HG02870 (cell line): ENCODE measurements at regions not wholly inside any gene's neighbourhood (a gene's known extent, or its start where the extent isn't known, plus 50 kb on each side); places are given as distances from the start of the nearest gene placed in this dataset.
"Not testable (repeated sequence)": the region's sequence is repeated elsewhere in the genome, so short reads cannot be mapped to it uniquely, and the experiment has no call there.

Experiments
- ATAC-seq: cut with Tn5 transposase; IDR thresholded peaks from one replicate; pipeline ENCODE4 v1.9.1; 2021; ENCODE audit warnings: mild to moderate bottlenecking, moderate library complexity; ENCODE audit not compliant: unreplicated experiment

DNA sequence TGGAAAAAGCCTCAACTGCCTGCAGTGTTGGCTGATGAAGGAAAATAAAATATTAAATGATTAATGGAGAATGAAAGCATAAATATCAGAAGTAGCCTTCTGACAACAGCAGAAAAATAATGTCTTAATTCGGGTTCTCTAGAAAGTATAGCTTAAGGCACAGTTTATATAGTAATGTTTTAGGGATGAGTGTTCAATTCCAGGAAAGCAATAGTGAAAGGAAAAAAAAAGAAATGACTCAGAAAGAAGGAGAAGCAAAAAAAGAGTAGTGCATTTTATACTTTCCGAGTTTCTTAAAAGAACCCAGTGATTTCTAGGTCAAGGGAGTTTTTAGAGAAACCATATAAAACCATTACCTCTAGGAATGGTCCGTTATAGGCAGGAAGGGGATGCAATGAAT, 137.3 kb downstream of the HTR1B start:
- ATAC-seq: no peak

DNA sequence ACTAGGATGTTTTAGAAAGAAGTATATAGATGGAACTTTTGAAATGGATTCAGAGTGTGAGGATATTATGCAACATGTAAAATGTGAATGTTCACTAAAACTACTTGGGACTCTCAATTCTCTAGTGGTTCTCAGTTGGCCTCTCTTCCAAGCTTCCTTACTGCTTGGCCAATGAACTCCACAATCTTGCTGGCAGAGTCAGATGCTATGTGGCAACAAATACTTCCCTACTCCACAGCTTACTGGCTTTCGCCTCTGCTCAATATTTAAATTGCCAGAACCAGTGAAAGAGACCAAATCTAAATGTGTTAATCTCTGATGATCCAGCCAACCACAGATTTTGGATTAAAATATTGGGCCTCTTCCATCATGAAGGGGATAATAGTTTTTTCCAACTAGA, 138.4 kb downstream of the HTR1B start:
- no peak for ATAC-seq

DNA sequence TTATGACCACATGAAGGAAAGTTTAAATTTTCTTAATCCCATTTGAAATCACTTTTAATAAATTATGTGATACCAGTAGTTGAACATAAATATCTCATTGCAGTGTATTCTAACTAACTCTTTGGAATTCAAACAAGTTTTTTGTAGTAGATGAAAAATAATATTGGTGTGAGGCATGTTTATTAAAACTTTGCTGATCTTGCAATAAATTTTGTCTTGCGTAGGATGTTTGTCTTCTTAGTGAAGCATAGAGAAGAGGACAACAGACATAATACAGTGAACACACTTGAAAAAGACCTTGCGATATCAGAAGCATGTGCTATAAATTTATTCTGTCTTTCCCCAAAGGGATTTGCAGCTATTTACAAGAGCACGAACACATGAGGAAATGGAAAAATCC, 140.7 kb downstream of the HTR1B start:
- ATAC-seq: no peak

DNA sequence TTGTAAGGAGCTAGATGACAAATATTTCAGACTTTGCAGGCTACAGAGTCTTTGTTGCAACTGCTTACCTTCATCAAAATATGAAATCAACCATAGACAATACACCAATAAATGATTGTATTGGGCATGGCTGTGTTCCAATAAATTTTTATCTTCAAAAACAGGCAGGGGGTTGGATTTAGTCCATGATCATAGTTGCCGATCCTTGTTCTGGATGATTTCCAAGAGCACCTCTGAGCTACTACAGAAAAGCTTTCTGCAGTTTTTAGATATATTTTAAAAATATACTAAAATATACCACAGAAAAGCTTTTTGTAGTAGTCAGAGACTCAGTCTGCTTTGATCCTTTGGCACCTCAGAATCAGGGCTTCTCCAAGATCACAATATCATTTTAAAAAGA, 145.0 kb downstream of the HTR1B start:
- ATAC-seq: no peak

DNA sequence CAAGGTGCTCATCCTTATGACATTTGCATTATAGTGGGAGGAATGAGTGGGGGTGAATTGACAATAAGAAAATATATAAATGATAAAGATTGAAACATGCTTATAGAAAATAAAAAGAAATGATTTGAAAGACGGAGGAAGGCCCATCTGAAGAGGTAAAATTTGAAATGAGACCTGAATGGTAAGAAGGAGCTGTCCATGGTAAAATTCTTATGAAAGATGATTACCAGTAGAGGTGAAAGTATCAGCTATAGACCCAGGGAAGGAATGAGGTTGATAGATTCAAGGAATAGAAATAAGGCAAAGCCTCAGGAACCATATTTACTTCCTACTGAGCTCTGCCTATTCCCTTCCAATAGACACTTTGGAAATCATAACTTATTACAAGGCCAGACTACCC, 149.7 kb downstream of the HTR1B start:
- ATAC-seq: no peak

DNA sequence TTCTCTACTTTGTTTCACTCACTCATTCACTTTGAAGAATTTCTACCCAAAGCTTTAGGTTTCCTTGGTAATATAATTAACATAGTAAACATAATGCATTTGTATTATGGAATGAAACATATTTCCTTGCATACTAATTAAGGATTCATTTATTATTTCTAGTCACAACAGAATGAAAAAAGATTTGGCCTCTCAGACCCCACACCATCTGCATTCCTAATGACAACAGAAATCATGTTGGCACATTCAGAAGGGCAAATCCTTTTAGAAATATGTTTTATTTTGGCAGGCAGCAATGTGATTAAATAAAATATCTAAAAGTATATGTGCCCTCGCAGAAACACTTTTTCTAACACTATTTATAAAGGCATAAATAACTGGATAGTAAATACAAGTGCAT, 163.4 kb downstream of the HTR1B start:
- ATAC-seq: no peak

DNA sequence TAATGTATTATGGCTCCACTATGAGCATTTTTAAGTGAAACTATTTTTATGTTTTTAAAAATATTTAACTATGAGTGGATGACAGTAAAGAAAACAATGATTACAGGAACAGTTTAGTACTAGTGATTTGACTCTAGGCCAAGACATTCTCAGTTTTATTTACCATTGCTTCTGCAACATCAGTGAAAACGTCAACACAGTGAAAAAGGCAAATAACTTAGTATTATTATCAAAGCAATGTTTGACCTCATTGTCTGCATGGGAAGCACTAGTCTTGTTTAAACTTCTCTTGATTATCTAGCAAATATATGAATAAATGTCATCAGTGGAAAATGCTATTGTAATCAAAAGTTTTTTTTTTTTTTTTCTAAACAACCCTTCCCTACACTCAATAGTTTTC, 165.0 kb downstream of the HTR1B start:
- no peak for ATAC-seq

DNA sequence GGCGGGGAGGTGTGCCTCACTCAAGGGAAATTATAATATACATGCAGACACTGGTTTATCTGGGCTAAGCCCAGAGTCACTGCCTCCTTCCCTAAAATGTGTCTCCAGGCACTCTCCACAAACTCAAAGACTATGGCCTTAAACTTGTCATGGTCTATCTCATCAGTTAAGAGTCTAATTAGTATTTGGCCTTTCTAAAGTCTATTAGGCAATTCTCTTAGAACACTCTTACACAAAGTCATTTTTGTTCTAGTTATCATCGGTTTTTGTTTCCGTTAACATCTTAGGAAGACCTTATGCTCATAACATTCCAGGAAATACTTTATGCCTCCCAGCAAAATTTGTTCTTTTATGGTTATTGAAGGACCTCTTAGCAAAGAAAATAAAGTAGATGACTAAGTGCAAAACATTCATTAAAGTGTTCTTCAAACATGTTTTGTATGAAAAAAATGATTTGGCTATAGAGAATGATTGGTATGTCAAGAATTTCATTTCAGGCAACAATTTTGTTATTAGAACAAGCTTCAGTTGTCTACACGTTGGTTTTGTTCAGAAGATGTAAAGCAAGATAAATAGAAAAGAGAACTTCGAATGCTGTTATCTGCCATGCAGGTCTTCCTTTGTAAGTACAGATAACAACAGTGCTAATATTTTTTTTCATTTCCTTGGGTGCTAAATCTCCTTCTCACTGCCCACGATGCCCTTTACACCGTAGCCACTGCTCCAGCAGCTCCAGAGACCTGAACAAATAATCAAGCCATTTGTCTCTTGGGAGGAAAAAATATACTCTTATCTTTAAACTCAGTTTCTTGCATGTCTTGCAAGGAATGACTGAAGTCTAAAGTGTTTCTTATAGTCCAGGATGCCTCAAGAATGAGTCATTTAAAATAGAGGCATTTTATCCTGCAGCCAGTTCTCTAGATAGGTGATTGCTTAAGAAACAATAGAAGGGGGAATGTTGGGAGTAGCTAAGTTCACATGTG, 170.4 kb downstream of the HTR1B start:
- ATAC-seq: no peak

DNA sequence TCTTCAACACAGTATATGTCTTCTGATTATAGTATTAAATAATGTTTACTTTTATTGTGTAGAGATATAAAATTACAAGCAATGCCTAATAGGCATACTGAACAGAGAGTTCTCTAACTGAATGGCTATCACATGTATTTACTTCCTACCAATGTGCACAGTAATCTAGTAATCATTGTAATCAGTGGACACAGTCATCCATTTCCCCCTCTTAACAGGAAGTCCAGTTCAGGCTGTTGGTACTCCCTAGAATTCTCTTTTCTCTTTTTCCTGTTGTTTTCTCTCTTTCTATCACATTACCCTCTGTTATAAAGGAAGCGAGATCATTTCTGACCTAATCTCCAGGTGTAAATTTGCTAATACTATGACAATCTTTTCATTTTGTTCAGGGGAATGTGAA, 172.5 kb downstream of the HTR1B start:
- ATAC-seq: no peak

DNA sequence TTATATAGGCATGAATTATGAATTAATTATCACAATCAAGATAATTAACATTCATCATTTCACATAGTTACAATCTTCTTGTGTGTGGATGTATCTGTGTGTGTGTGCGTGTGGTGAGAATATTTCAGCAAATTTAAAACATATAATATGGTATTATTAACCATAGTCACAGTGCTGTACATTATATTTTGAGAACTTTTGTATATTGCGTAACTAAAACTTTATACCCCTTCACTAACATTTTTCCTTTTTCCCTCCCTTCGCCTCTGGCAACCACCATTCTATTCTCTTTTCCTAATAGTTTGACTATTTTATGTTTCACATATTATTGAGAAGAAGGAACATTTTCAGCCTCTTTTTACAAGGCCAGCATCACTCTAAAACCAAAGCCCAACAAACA, 176.8 kb downstream of the HTR1B start:
- no peak for ATAC-seq

DNA sequence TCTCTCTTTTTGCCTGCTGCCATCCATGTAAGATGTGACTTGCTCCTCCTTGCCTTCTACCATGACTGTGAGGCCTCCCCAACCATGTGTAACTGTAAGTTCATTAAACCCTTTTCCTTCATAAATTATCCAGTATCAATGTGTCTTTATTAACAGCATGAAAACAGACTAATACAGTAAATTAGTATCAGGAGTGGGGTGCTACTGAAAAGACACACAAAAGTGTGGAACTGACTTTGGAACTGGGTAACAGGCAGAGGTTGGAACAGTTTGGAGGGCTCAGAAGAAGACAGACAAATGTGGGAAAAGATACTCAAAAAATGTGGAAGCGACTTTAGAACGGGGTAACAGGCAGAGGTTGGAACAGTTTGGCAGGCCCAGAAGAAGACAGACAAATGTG, 189.4 kb downstream of the HTR1B start:
- ATAC-seq: no peak

DNA sequence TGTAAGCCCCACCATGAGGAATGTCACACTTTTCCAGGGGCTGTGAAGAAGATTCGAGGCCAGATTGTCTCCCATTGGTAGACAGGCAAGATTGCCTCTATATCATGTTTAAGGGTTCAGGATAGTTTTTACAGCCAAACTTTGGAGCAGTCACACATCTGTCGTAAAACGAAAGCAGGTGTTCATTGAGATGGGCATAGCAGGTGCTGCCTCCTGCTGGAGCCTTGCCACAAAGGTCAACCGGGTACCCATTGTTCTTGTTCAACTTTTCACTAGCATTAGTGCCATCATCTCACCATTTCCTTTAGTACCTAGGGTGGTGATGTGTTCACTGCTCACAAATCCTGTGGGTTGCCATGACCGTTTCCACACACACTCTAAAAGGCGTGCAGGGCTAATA, 198.3 kb downstream of the HTR1B start:
- no peak for ATAC-seq

DNA sequence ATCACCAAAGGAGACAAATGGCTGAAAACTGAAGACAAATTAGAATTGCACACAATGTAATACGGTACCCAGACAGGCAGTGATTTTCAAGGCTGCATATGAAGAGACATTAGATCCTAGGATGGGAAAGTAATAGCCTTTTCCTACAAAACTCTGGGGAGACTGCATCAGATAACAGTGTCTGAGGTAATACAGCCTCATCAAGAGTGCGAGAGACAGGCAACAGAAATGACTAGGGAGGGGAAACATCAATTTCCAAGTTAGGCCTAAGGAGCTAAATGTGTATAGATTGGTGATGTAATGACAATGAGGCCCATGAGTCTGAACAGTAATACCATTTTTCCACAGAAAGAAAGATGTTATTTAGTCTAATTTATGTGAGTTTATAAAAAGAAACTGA, 200.3 kb downstream of the HTR1B start:
- ATAC-seq: no peak

DNA sequence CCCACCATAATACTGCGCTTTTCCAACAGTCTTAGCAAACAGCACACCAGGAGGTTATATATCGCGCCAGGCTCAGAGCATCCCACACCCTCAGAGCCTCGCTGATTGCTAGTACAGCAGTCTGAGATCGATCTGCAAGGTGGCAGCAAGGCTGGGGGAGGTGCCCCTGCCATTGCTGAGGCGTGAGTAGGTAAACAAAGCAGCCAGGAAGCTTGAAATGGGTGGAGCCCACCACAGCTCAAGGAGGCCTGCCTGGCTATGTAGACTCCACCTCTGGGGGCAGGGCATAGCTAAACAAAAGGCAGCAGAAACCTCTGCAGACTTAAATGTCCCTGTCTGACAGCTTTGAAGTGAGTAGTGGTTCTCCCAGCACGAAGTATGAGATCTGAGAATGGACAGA, 211.5 kb downstream of the HTR1B start:
- ATAC-seq: not testable (repeated sequence)

DNA sequence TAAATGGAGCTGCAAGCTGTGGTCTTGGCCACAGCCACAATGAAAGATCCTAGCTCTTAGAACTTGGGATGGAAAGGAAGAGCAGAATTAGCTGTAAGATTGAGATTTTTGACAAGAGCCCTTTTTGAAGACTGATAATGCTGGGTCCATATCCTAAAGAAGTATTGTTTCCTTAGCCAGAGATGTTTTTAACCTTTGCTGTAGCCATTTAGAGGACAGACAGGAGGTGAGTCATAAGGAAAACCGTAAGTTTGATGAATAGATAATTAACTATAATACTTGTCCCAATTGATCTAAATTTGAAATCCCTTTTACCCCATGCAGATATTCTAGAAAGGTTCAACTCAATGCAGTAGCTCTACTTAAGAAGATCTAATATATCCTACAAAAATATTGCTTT, 213.7 kb downstream of the HTR1B start:
- no peak for ATAC-seq

DNA sequence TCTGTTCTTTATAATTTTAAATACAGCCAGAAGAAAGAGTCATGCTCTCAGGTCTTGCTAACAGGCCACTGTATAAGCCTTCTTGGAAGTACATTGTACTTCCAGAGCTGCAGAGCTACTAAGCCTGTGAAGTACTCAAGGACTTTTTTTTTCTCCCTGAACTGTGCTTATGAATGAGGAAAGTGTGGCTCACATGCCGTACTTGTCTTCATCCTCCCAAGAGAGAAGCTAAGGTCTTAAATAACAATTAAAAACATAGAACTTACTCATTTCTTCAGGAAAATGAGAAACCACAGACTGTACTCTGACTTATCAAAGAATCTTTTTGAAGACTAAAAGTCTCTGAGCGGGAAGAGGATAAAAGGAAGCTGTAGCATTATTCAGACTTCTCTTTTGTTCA, 218.3 kb downstream of the HTR1B start:
- ATAC-seq: no peak

DNA sequence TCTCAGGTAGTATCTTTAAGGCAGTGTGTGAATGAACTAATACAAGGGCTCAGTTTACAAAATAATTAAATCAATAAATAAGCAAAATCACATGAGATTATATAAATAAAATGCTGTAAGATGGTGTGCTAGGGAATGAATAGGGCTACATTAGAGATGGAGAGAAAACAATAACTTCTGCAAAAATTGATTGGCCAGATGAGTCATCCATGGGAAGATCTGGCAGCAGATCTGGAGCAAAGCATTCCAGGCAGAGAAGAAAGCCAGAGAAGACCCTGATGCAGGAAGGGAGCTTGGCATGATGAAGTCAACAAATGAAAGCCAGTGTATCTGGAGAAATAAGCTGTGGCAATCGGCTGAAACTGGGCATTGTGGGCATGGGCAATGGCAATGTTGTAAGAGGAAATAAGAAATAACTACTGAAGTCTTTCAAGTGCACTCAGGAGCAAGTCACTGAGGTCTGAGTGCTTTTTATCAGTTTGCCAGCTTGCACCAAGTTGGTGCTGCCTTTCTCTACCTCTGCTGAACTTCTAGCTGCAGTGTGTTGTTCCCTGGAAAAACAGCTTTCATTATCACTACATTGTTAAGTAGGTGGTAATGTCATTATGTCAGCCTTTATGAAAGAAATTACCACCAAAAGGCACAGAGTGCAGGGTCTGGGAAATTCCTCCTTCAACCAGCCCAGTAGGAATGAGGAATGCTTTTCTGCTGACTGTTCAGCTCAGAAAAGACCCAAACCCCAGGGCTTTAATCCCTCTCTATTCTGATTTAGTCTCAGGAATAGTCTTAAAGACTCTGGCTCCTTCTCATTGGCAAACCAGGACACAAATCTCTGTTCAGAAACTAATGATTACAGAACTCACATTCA, 231.6 kb downstream of the HTR1B start:
- no peak for ATAC-seq

DNA sequence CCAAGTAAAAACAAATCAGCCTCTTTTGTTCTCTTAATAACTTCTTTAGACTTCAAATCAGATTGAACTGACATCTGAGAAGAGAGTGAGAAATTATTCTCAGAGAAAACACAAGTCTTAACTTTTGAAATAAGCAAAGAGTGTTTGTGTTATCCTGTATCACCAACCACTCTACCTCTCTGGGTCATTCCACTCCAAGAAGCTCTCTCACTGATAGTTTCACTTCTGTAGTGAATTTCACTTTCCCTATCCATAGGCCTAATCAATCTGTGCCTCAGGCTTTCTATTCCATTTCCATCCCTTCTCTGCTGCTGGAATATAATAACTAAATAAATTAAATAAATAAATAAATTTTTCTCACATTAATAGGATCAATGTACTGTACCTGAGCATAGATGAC, 235.0 kb downstream of the HTR1B start:
- ATAC-seq: no peak

DNA sequence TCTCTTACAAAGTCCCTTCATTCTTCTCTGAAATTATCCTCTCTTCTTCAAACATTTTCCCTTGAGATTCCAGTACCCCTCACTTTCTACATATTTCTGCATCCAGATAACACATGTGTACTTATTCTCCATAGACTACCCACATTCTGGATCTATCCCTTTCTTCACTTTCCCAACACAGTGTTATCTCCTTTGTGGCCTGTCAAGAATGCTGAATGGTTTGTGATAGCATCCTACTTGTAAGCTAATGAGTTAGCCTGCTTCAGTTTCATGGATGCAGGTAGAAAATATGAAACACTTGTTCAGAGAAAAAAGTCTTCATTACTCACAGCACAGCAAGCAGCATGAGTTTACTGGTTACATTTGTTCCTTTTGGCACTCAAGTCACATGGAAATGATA, 245.4 kb downstream of the HTR1B start:
- ATAC-seq: no peak

DNA sequence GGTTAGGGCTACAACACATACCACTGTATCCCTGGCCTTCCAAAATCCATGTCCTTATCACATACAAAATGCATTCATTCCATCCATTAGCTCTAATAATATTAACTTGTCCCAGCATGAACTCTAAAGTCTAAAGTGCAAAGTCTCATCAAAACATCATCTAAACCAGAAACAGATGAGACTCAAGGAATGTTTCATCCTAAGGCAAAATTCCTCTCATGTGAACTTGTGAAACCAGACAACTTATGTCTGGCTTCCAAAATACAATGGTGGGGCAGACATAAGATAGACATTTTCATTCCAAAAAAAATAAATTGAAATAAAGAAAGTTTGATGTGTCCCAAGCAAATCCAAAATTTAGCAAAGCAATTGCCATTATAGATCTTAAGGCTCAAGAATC, 257.4 kb downstream of the HTR1B start:
- no peak for ATAC-seq

DNA sequence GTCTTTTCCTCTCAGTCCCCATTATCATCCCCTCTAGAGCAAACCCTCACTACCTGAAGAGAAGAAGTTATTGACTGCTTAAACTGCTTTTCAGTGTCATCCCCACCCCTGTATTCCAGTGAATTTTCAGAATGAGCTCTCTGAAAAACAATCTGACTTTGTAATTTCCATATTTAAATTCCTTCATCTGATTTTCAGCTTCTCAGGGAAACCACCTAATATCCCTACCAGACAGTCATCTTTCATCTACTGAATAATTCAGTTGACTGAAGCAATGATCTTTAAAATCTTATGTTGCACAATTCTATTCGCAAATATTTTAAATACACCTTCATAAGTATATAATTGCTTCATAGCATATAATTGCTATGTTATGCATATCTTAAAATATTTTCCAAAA, 258.7 kb downstream of the HTR1B start:
- ATAC-seq: no peak

DNA sequence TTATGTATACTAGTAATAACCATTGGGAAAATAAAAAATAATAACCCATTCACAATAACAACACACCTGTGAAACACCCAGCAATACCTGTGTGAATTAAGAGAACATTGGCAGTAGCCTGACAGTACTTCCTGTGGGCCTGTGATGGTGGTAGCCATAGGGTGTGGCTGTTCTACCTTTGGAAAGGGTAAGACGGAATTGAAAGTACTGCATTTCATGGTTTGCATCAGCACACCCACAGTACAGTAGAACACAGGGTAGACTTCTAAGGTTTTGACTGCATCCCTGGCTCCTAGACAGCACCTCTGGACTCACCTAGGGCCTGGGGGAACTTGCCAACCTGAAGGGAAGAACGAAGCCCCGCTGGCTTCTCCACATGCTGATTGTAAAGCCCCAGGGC, 279.8 kb downstream of the HTR1B start:
- no peak for ATAC-seq
